D341Med (cell line): ENCODE measurements at regions not wholly inside any gene's neighbourhood (a gene's known extent, or its start where the extent isn't known, plus 50 kb on each side); places are given as distances from the start of the nearest gene placed in this dataset.
"Not testable (repeated sequence)": the region's sequence is repeated elsewhere in the genome, so short reads cannot be mapped to it uniquely, and the experiment has no call there.

Experiments
- DNase-seq: peaks from one replicate; pipeline ENCODE4 v3.0.0; 2012; ENCODE audit warnings: low spot score

- no peak for DNase-seq
Measured at GRCh38 chr3:194019398-194020165, 116.4 kb upstream of the HES1 start.

DNA sequence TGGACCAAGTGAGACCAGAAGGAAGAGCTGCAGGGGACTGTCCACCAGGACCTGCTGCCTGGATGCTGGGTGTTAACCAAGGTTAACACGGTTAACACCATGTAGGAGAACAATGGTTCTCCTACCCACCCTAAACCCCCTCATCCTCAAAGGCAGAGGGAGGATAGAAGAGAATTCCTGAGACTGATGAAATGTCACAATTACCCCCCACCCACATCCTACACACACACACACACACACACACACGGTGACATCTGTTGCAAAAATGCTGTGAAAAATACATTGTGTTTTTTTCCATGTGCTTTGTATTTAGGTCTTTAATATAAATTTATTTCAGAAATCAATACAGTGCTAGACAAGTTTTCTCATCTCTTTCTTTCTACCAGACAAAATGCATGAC lies 113.9 kb upstream of the HES1 start:
- no peak for DNase-seq

- DNase-seq: no peak
Measured at GRCh38 chr3:194022816-194023215, 113.1 kb upstream of the HES1 start.

DNA sequence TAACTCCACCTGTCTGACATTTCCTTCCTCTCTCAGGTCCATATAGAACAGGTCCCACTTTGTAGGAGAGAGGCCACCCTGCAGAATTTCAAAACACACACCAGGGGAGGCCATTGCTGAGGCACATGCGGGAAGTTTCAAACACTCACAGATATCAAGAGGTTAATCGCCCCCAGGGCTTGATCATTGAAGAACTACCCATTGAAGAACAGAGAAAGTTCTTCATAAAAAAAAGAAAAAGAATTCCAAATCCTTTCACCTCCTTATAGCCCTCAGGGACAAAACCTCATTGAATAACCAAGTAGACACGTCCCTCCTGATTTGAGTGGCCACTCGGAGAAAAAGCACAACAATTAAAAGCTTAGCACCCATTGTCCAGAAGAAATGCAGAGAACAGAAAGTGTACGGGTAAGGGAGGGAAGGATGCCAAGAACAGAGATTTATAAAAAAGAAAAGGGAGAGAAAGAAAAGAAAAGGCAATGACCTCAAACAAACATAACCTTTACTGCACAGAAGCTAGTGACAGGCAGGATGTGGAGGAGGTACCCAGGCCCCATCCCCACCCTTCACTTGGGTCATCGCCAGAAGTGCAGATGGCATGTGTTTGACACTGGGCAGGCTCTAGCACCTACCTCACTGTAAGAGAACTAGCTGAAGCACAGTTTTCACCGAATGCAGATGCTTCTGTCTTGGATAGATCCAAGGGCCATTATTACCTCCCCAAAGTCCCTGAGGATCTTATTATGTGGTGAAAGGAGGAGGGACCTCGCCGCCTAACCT lies 112.3 kb upstream of the HES1 start:
- no peak for DNase-seq

GRCh38 chr3:194025119-194025518 lies 110.8 kb upstream of the HES1 start:
- no peak for DNase-seq

GRCh38 chr3:194025951-194026350 lies 110.0 kb upstream of the HES1 start:
- DNase-seq: no peak

- DNase-seq: no peak
Measured at GRCh38 chr3:194028434-194029004, 107.4 kb upstream of the HES1 start.

DNA sequence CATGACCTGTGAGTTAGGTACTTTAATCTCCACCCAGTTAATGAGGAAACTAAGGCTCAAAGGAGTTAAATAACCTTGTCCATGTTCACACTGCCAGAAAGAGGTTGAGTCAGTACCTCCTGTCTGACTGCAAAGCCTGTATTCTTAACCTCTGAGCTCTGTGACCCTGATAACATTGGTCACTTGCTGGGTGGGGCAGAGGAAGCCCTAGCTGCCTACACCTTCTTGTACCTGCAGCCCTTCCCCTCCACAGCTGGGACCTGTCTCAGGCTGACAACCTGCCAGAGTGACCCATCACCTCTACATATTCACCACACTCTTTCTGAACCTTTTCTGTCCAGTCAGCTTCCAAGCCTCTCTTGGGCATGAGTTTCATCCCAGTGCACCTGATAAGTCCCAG lies 106.1 kb upstream of the HES1 start:
- no peak for DNase-seq

- DNase-seq: no peak
Measured at GRCh38 chr3:194030372-194030771, 105.6 kb upstream of the HES1 start.

DNA sequence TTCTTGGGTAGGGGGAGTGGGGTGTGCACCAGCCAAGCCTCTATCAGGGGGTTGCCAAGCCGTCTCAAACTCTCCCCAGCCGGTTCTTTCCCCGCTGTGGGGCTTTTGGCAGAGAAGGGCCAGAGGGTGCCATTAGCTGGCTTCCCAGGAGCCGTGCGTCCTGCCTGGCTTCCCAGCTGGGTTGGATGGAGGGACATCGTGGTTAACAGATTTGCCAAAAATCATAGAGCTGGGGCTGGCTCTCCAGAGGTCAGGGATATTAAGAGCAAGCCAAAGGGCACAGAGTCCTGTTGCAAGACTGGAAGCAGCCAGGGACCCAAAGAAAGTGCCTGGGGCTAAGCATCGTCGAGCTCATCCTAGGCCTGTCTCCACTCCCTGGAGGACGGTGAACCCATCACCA lies 104.6 kb upstream of the HES1 start:
- DNase-seq: no peak

GRCh38 chr3:194031867-194032635 lies 103.9 kb upstream of the HES1 start:
- DNase-seq: no peak

DNA sequence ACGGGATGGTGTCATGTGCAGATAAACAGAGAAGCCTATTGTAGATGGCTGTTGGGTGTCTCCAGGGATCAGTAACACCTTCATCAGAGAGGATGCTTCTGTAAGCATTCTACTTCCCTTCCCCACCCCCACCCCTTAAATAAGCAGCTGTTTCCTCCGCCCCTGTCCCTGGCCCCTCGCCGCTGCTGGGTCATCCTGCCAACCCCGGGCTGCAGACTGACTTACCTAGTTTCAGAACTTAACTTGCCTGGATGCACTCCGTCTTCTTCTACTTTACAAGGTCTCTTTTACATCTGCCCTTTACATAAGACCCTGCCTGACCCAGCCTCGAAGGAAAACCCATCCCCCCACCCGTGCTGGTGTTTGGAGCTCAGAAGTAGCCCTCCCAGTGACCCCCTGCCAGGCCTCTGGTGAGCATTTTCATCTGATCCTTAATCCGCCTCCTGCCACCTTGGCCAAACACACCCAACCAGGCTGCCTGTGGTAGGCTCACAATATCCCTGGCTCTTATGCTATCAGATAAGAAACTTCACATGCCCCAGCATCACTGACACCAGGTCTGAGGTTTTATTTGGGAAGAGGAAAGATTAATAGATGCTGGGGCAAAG lies 103.0 kb upstream of the HES1 start:
- no peak for DNase-seq

DNA sequence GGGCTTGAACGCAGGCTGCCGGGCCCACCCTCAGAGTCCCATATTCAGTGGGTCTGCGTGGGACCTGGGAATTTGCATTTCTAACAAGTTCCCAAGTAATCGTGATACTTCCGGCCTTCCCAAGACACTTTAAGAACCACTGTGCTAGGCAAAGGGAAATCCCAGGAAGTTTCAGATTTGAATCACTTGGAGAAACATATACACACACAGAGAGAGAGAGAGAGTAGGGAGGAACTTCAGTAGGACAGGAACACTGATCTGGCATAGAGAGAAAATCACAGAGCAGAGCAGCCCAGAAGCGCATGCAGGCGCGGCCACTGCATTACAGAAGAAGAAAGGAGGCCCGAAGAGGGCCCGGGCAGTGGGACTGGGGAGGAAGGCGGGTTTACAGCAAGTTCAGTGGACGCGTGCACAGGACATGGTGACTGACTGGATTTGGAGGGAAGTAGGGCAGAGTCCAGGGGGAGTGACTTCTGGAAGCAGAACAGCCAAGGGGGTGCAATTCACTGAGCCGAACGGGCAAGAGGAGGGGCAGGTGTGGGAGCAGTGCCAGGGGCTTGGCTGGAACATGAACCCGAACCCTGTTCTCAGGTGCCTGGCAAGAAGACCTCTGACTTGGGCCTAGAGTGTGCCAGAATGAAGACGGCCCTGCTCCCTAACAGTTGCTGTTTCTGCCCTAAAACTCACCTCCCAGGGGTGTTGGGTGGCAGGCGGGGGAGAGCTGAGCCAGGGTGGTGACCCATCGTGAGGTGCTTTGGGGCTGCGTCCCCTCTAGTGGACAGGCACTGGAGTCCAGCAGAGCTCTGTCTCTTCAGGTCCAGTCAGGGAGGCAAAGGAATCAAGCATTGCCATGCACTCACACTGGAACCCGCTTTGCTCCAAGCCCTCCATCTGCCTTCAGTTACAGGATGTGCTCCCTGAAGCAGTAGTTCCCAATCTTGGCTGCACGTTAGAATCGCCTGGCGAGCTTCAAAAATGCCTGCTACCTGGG lies 101.3 kb upstream of the HES1 start:
- no peak for DNase-seq

- no peak for DNase-seq
Measured at GRCh38 chr3:194035406-194036138, 100.4 kb upstream of the HES1 start.

- DNase-seq: no peak
Measured at GRCh38 chr3:194036842-194037241, 99.1 kb upstream of the HES1 start.

GRCh38 chr3:194038346-194038745 lies 97.6 kb upstream of the HES1 start:
- DNase-seq: not testable (repeated sequence)

GRCh38 chr3:194038960-194039359 lies 97.0 kb upstream of the HES1 start:
- no peak for DNase-seq

DNA sequence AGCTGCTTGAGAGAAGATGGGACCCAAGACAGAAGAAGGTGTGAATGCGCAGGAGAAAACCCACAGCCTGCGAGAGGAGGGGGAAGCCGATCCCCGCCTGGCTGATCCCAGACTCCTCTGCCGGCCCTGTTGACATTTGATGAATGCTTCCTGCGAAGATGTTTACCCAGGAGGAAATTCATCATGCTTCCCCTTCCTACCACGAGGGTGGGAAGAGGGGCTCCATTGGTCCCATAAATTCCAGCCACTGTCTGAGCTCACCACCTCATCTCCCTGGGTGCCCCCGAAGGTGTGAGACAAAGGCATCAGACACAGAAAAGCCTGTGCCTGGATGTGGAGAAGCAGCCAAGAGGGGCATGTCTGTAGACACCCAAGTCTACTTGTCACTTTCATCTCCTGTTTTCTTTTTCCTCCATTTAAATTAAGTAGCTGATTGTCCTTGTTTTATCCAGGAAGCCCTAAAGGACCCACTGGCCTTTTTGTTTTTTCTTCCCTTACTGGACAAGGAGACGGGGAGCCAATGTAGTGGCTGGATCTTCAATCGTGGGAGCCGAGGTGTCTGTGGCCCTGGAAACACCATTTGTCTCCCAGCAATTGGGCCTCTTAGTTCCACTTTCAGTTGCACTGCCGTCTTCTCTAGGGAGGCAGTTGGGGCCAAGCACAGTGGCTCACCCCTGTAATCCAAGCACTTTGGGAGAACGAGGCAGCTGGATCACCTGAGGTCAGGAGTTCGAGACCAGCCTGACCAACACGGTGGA lies 95.3 kb upstream of the HES1 start:
- DNase-seq: no peak

DNA sequence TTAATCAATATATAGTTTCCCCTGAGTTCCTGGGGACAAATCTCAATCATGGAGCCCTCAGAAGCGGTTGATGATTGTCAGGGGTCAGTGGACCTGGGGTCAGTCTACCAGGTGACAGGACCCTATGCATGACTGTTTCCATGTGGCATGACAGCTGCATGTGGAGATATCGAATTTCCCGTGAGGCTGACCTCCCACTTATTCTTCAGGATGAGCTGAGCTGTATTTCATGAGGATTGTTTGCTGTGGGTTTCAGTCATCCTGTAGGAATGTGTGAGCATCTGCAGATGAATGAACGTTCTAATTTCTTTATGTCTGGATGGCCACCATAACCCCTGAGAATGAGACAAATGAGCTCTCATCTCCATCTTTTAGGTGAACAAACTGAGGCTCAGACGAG lies 93.0 kb upstream of the HES1 start:
- no peak for DNase-seq
